Osteocyte (in vitro differentiated cells): ENCODE measurements at regions not wholly inside any gene's neighbourhood (a gene's known extent, or its start where the extent isn't known, plus 50 kb on each side); places are given as distances from the start of the nearest gene placed in this dataset.

Experiments used
- DNase-seq: peaks from one replicate; pipeline ENCODE4 v3.0.0; 2021; ENCODE audit warnings: mixed read lengths; ENCODE audit not compliant: unreplicated experiment; ENCODE audit errors: extremely low spot score
- H3K27ac Mint-ChIP-seq: one replicate; pipeline ENCODE4 v1.8.0; 2021; ENCODE audit warnings: mild to moderate bottlenecking, mixed read lengths; ENCODE audit not compliant: unreplicated experiment
- H3K27me3 Mint-ChIP-seq: one replicate; pipeline ENCODE4 v1.8.0; 2021; ENCODE audit warnings: mixed read lengths; ENCODE audit not compliant: unreplicated experiment
- H3K36me3 Mint-ChIP-seq: one replicate; pipeline ENCODE4 v1.8.0; 2021; ENCODE audit warnings: mixed read lengths; ENCODE audit not compliant: unreplicated experiment
- H3K4me1 Mint-ChIP-seq: one replicate; pipeline ENCODE4 v1.8.0; 2021; ENCODE audit warnings: mixed read lengths; ENCODE audit not compliant: unreplicated experiment
- H3K4me3 Mint-ChIP-seq: one replicate; pipeline ENCODE4 v1.8.0; 2021; ENCODE audit warnings: mild to moderate bottlenecking, moderate library complexity, mixed read lengths; ENCODE audit not compliant: unreplicated experiment
- H3K9me3 Mint-ChIP-seq: one replicate; pipeline ENCODE4 v1.8.0; 2021; ENCODE audit warnings: mixed read lengths; ENCODE audit not compliant: unreplicated experiment
- CTCF ChIP-seq: fragments of 200-600 bp; sonication (generic); IDR thresholded peaks from 2 replicates; pipeline ENCODE4 v1.5.0; 2021; ENCODE audit warnings: antibody characterized with exemption, mild to moderate bottlenecking, moderate library complexity

DNA sequence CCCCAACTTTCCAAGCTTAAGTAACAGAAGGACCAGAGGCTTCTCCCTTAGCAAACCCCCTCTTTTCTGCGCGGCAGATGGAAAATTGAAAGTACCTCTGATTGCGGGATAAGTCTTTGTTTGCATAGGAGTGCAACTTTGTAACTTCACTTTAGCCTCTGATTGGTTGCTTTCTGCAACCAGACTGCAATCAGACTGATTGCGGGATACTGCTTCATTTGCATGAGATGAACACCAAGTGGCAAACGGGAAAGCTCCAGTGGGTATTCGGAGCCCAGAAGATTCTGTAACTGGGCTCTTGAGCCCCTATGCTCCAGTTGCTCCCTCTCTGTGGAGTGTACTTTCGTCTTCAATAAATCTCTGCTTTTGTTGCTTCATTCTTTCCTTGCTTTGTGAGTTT is 260.6 kb downstream of the BAMBI start:
- no peak overlapping the region for H3K27ac Mint-ChIP-seq
- no peak overlapping the region for H3K4me3 Mint-ChIP-seq
- no peaks in the 10 kb centered on the region for H3K9me3 Mint-ChIP-seq
- DNase-seq, result no peak
- H3K36me3 Mint-ChIP-seq, result peaks cover 3% of the 10 kb centered on the region
- TF ChIP-seq CTCF, result no peak
- H3K27me3 Mint-ChIP-seq, result peaks cover 6% of the 10 kb centered on the region
- H3K4me1 Mint-ChIP-seq, result peaks cover 9% of the 10 kb centered on the region

DNA sequence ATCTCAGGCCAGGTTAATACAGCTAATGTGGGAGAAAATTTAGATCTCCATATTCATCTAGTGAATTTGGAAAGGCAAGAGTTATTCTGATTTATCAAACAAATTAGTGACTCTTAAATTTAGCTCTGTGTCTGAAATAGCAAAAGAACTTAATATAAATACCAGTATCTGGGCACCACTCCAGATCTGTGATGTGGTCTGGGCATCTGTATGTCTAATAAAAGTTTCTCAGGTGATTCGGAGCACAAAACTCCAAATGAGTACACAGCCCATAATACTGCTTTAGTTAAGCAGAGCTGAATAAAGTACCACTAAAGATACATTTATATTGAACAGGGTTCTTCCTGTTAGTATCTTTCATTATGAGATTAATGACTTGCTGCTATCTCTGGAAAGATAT is 261.4 kb downstream of the BAMBI start:
- H3K27ac Mint-ChIP-seq, result no peak overlapping the region

DNA sequence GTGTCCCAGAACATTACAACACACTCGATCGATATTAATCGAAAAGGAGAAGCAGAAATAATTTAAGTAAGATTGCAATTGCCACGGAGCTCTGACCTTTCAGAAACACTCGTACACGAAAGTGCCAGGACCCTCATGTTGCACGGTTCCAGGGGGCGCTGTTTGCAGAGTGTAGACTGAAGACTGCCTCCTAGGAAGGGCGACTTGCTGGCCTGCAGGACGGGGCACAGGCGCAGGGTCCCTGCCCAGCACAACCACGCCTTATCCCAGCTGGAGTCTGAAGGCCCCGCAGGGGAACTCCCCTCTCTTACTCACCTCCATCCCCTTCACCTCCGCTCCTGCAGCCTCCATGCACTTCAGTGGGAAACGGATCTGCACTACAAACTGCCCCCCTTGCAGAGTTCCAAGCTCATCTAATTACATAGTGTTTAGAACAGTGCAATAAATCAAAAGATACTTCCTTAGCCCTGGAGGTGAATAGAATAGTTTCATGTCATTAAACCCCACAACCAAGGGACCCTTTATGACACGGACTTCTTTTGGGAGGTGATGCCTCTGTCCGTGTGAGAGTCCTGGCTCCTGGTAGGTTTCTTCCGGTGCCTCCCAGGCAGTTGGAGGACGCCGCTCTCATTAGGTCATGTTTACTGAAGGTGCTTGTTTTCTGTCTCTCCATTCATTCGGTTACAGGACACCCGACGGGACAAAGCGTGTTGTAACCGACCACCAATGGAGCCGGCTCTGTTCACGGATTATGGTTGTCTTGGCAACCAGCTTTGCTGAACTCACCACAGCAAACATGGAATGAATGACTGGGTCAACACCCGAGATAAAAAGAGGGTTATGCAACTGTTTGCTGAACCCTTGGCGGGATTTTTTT is 262.2 kb downstream of the BAMBI start:
- H3K4me1 Mint-ChIP-seq, result peaks cover 9% of the 10 kb centered on the region
- H3K27me3 Mint-ChIP-seq, result peaks cover 6% of the 10 kb centered on the region
- no peak overlapping the region for H3K27ac Mint-ChIP-seq
- peak; percentile 25 for TF ChIP-seq CTCF
- peaks cover 6% of the 10 kb centered on the region for H3K9me3 Mint-ChIP-seq
- no peak for DNase-seq
- H3K4me3 Mint-ChIP-seq, result no peak overlapping the region
- H3K36me3 Mint-ChIP-seq, result peaks cover 3% of the 10 kb centered on the region

More for the DNA sequence above, 261.4 kb downstream of the BAMBI start:
- Mint-ChIP-seq H3K27me3 (peaks cover 6% of the 10 kb centered on the region), H3K36me3 (peaks cover 3% of the 10 kb centered on the region), H3K9me3 (no peaks in the 10 kb centered on the region), H3K4me3 (no peak overlapping the region), H3K4me1 (peaks cover 9% of the 10 kb centered on the region)
- TF ChIP-seq CTCF, result no peak
- DNase-seq, result no peak

DNA sequence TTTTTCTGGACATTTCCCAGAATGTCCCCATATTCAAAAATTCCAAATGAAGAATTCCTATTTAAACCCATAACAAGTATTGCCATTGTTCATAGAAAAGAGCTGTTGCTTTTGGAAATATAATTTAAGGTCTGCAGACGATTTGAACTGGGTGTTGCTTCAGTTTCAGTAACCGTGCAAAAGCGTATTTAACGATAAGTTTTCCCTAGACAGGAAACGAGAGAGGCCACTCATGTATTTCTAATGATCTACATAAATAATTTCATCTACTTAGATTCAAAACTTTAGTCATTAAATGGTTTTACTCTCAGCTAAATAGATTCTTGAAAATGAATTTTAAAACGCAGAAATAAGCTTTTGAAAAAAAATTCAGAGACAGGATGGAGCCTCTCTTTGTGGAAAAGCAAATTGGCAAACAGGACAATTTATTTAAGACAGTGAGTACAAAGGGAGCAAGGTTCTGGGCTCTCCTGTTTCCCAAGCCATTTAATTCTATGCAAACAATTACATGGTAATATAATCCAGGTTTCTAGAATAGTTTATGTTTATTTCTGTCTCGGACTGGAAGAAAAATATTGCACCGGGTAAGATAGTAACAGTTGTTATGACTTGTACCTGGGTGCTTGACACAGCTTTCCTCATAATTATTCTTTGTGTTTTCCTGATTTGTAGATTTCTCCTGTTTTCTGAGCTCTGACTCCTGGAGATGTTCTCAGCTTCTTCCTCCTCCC is 263.0 kb downstream of the BAMBI start:
- Mint-ChIP-seq H3K4me3 (no peak overlapping the region), H3K36me3 (peaks cover 3% of the 10 kb centered on the region)
- no peak for TF ChIP-seq CTCF

DNA sequence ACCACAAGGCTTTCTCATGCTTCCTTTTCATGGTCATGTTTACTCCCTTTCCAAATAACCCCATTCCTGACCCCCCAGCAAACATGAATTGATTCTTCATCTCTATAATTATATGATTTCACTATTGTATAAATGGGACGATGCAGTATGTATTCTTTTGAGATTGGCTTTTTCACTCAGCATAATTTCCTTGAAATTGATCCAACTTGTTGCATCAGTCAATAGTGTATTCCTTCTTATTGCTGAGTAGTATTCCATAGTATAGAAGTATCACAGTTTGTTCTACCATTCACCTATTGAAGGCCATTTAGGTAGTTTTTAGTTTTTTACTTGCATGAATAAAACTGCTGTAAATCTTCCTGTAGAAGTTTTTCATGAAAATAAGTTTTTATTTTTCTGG is 264.7 kb downstream of the BAMBI start:
- Mint-ChIP-seq H3K27ac (no peak overlapping the region), H3K36me3 (peaks cover 3% of the 10 kb centered on the region), H3K4me1 (peaks cover 20% of the 10 kb centered on the region), H3K4me3 (no peak overlapping the region), H3K27me3 (peaks cover 6% of the 10 kb centered on the region), H3K9me3 (peaks cover 16% of the 10 kb centered on the region)
- TF ChIP-seq CTCF, result no peak
- no peak for DNase-seq

More for the DNA sequence above, 263.0 kb downstream of the BAMBI start:
- no peak for DNase-seq
- Mint-ChIP-seq H3K27ac (no peak overlapping the region), H3K9me3 (peaks cover 14% of the 10 kb centered on the region), H3K4me1 (peaks cover 9% of the 10 kb centered on the region), H3K27me3 (peaks cover 6% of the 10 kb centered on the region)
